IMR-90 (cell line): ENCODE measurements at regions not wholly inside any gene's neighbourhood (a gene's known extent, or its start where the extent isn't known, plus 50 kb on each side); places are given as distances from the start of the nearest gene placed in this dataset.

ENCODE experiments used
- ATAC-seq: fragments of 200-7000 bp; cut with Tn5 transposase; 2 replicates; pipeline ENCODE4 v1.9.1; 2020; ENCODE audit warnings: low read depth, mild to moderate bottlenecking, moderate library complexity
- BruUV-seq: library from RNA; stranded (reverse); fragments of 400-500 nt; replicated peaks from 2 replicates; lab custom pipeline; 2021; lab: Mats Ljungman, UMichigan
- CTCF ChIA-PET: fragments of 300-600 bp; formaldehyde crosslinking; extraction: SDS; loops from one replicate; lab custom pipeline; 2021; ENCODE audit warnings: antibody characterized with exemption; lab: Yijun Ruan, JAX
- POLR2A ChIA-PET: fragments of 300-600 bp; sonication (Branson Sonifier 250); formaldehyde crosslinking; loops from one replicate; lab custom pipeline; 2022; ENCODE audit warnings: antibody characterized with exemption; ENCODE audit not compliant: unreplicated experiment; lab: Charles Lee
- DNase-seq: peaks from one replicate; pipeline ENCODE4 v3.0.0; 2013
- H2AFZ ChIP-seq: replicated peaks from 2 replicates; pipeline ENCODE3; 2013; ENCODE audit warnings: low read length, mild to moderate bottlenecking; ENCODE audit not compliant: poor library complexity
- H2AK5ac ChIP-seq: 2 replicates; pipeline ENCODE4 v1.6.1; 2013; ENCODE audit warnings: low read depth, low read length, inconsistent platforms
- H2AK9ac ChIP-seq: replicated peaks from 2 replicates; pipeline ENCODE3; 2013; ENCODE audit warnings: mild to moderate bottlenecking, low read depth, low read length, moderate library complexity; ENCODE audit not compliant: poor library complexity
- H2BK120ac ChIP-seq: 2 replicates; pipeline ENCODE4 v1.6.1; 2013; ENCODE audit warnings: low read depth, low read length, inconsistent platforms
- H2BK15ac ChIP-seq: 3 replicates; pipeline ENCODE4 v1.6.1; 2013; ENCODE audit warnings: low read depth, low read length, inconsistent platforms
- H2BK20ac ChIP-seq: 2 replicates; pipeline ENCODE4 v1.6.1; 2013; ENCODE audit warnings: low read depth, mild to moderate bottlenecking, inconsistent platforms, low read length, moderate library complexity
- H2BK5ac ChIP-seq: 2 replicates; pipeline ENCODE4 v1.6.1; 2013; ENCODE audit warnings: mild to moderate bottlenecking, low read depth, low read length, inconsistent platforms; ENCODE audit not compliant: poor library complexity, severe bottlenecking
- H3K14ac ChIP-seq: replicated peaks from 2 replicates; pipeline ENCODE4 v1.6.1; 2013; ENCODE audit warnings: low read depth, low read length, inconsistent platforms
- H3K18ac ChIP-seq: 2 replicates; pipeline ENCODE4 v1.6.1; 2013; ENCODE audit warnings: low read depth, low read length, control low read depth
- H3K23ac ChIP-seq: 2 replicates; pipeline ENCODE4 v1.6.1; 2013; ENCODE audit warnings: low read depth, low read length, inconsistent platforms
- H3K27ac ChIP-seq: 2 replicates; pipeline ENCODE4 v1.5.1; 2013; ENCODE audit warnings: mild to moderate bottlenecking, control low read depth, low read length; ENCODE audit not compliant: insufficient read depth
- H3K27me3 ChIP-seq: 2 replicates; pipeline ENCODE4 v1.6.1; 2013; ENCODE audit warnings: low read length; ENCODE audit not compliant: control insufficient read depth, insufficient read depth
- H3K36me3 ChIP-seq: 2 replicates; pipeline ENCODE4 v1.6.1; 2013; ENCODE audit warnings: low read length, mixed read lengths; ENCODE audit not compliant: control insufficient read depth, insufficient read depth
- H3K4ac ChIP-seq: 2 replicates; pipeline ENCODE4 v1.6.1; 2013; ENCODE audit warnings: low read depth, low read length, inconsistent platforms
- H3K4me1 ChIP-seq: 2 replicates; pipeline ENCODE4 v1.6.1; 2013; ENCODE audit warnings: low read length, mixed read lengths; ENCODE audit not compliant: control insufficient read depth, insufficient read depth
- H3K4me2 ChIP-seq: 2 replicates; pipeline ENCODE4 v1.6.1; 2013; ENCODE audit warnings: low read depth, mild to moderate bottlenecking, control low read depth, low read length, moderate library complexity
- H3K4me3 ChIP-seq: 2 replicates; pipeline ENCODE4 v1.5.1; 2013; ENCODE audit warnings: low read depth, mild to moderate bottlenecking, control low read depth, low read length, moderate library complexity; ENCODE audit not compliant: insufficient read depth
- H3K56ac ChIP-seq: 2 replicates; pipeline ENCODE4 v1.6.1; 2013; ENCODE audit warnings: low read length, inconsistent platforms; ENCODE audit not compliant: insufficient read depth; ENCODE audit errors: extremely low read depth
- H3K79me1 ChIP-seq, 2 experiments: 2 replicates each; pipeline ENCODE4 v1.6.1; 2013; ENCODE audit warnings: low read length in 2 of 2, inconsistent platforms in 1 of 2, low read depth in 1 of 2
- H3K9ac ChIP-seq: 2 replicates; pipeline ENCODE4 v1.6.1; 2013; ENCODE audit warnings: low read depth, low read length, control low read depth
- H3K9me1 ChIP-seq: 2 replicates; pipeline ENCODE4 v1.6.1; 2013; ENCODE audit warnings: low read length, inconsistent platforms; ENCODE audit not compliant: insufficient read depth
- H3K9me3 ChIP-seq: 2 replicates; pipeline ENCODE4 v1.6.1; 2013; ENCODE audit warnings: low read length; ENCODE audit not compliant: control insufficient read depth, insufficient read depth
- H4K20me1 ChIP-seq: 2 replicates; pipeline ENCODE4 v1.6.1; 2013; ENCODE audit warnings: low read length, inconsistent platforms; ENCODE audit not compliant: insufficient read depth
- H4K5ac ChIP-seq: 2 replicates; pipeline ENCODE4 v1.6.1; 2013; ENCODE audit warnings: mild to moderate bottlenecking, low read depth, low read length, control low read depth
- H4K8ac ChIP-seq, 2 experiments: 2 replicates each; pipeline ENCODE4 v1.6.1; 2013; ENCODE audit warnings: low read depth in 2 of 2, low read length in 2 of 2, control low read depth in 1 of 2, inconsistent platforms in 1 of 2
- H4K91ac ChIP-seq: 2 replicates; pipeline ENCODE4 v1.6.1; 2013; ENCODE audit warnings: low read depth, low read length, inconsistent platforms; ENCODE audit not compliant: insufficient read depth
- CEBPB ChIP-seq: IDR thresholded peaks from 2 replicates; pipeline ENCODE4 v1.6.1; 2012; ENCODE audit warnings: low read depth, low read length, improper control_type of control experiment
- MAFK ChIP-seq: IDR thresholded peaks from 2 replicates; pipeline ENCODE4 v1.6.1; 2012; ENCODE audit warnings: low read depth, low read length, improper control_type of control experiment
- WGBS, 2 experiments: methylation state at CpG; one replicate each; pipeline versions ENCODE4 v1.1.5 to v1.1.7; 2013; ENCODE audit warnings: missing lambda C conversion rate in 2 of 2; ENCODE audit not compliant: insufficient read length in 1 of 2; ENCODE audit errors: extremely low coverage in 2 of 2; 5-methylcytosine and 5-hydroxymethylcytosine counted together
- dilution Hi-C: fragments of 300-500 bp; cut with HindIII; formaldehyde crosslinking; loops from one replicate; pipeline ENCODE4 v1.14.3; 2018; ENCODE audit warnings: low sequenced_read_pairs; ENCODE audit not compliant: unreplicated experiment
- in situ Hi-C: fragments of 300-500 bp; cut with MboI; formaldehyde crosslinking; loops from 3 replicates; pipeline ENCODE4 v1.14.3; 2019; ENCODE audit warnings: low sequenced_read_pairs, inconsistent platforms, mixed read lengths
- intact Hi-C: fragments of 100-400 bp; cut with micrococcal nuclease; formaldehyde crosslinking; loops from 2 replicates; pipeline ENCODE4 v1.10.0; 2022

GRCh38 chr14:84454114-84454513 is 1075.8 kb upstream of the FLRT2 start:
- Histone ChIP-seq H2AK9ac (no peak overlapping the region), H2AFZ (no peak overlapping the region), H2BK15ac (no peak overlapping the region), H3K9ac (no peak overlapping the region), H3K9me3 (no peaks in the 10 kb centered on the region), H2BK5ac (no peak overlapping the region), H3K4me1 (no peaks in the 10 kb centered on the region), H3K4me3 (no peak overlapping the region), H4K20me1 (no peaks in the 10 kb centered on the region), H3K18ac (no peak overlapping the region), H3K23ac (no peak overlapping the region), H4K91ac (no peak overlapping the region), H3K79me1 (no peaks in the 10 kb centered on the region), H3K27me3 (no peaks in the 10 kb centered on the region), H3K9me1 (no peaks in the 10 kb centered on the region), H3K14ac (no peak overlapping the region), H2AK5ac (no peak overlapping the region), H3K4me2 (no peak overlapping the region), H4K8ac (no peak overlapping the region), H4K5ac (no peak overlapping the region), H3K36me3 (no peaks in the 10 kb centered on the region), H2BK120ac (no peak overlapping the region), H3K27ac (no peak overlapping the region), H3K4ac (no peak overlapping the region), H3K56ac (no peak overlapping the region), H2BK20ac (no peak overlapping the region)
- TF ChIP-seq MAFK (peak; percentile 52), CEBPB (no peak)
- WGBS, 2 experiments: no CpG with 5 or more reads among the region's 4 CpGs
- ChIA-PET POLR2A (no interaction called here), CTCF (no interaction called here)
- ATAC-seq (no peak), DNase-seq (no peak)
- in situ Hi-C loops: no loop called here
- dilution Hi-C loops: no loop called here
- BruUV-seq: no TSS peak
- intact Hi-C loops: no loop called here
